ENCODE measurements at regions not wholly inside any gene's neighbourhood (a gene's known extent, or its start where the extent isn't known, plus 50 kb on each side); places are given as distances from the start of the nearest gene placed in this dataset.

DNA sequence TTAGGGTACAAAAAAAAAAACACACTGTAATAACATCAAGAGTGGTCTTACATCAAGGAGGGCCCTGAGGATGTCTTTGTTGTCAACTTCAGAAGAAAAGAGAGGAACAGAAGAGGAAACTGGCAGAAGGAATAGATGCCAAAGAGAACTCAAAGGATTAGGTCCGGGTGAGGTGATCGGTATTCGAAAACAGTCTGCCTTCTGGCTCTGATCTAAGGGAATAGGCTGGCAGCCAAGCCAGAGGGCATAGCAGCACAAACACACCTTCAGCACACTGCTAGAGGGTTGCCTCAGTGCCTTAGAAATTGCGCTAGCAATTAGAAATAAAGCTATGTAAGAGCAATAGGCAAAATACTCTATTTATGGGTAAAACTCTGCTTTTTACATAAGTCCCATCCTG, 91.4 kb upstream of the TTC29 start:
- H3K27ac Mint-ChIP-seq: no peak overlapping the region
- H3K27me3 Mint-ChIP-seq: peaks cover 11% of the 10 kb centered on the region
- POLR2A ChIA-PET: no interaction called here
- no peaks in the 10 kb centered on the region for H3K9me3 Mint-ChIP-seq
- H3K4me1 Mint-ChIP-seq: no peaks in the 10 kb centered on the region
- no peak for ATAC-seq (ENCODE audit: low read depth)
- DNase-seq: no peak
- H3K36me3 Mint-ChIP-seq: no peaks in the 10 kb centered on the region
- H3K4me3 Mint-ChIP-seq: no peak overlapping the region

DNA sequence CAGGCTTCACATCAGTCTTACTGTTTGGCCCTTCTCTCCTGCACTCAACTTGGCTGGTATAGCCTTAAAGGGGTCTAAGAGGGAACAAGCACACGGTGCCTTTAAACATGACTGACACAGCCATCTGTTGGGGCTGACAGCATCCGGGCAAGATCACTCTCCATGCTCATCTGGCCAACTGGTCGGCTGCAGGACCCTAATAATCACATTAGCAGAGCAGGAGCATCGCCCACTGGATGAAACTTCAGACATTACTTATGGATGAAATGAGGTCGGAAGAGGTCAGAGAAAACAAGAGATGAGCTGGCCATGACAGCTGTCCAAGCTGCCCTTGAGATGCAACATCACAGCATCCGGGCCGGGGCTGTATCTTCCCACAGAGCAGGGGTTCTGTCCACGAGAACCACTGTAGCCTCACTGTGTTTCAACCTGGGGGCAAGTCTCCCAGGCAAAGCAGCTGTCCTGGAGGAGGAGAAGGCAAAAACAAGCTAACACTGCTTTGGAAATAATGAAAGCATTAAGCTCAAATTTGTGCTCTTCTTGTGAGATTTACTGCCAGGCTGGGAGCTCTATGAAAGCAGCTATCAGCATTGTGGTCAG, 94.4 kb upstream of the TTC29 start:
- Mint-ChIP-seq H3K4me3 (no peak overlapping the region), H3K4me1 (no peaks in the 10 kb centered on the region), H3K27ac (no peak overlapping the region), H3K36me3 (no peaks in the 10 kb centered on the region), H3K27me3 (peaks cover 11% of the 10 kb centered on the region), H3K9me3 (no peaks in the 10 kb centered on the region)
- ATAC-seq (ENCODE audit: low read depth) (no peak), DNase-seq (no peak)
- POLR2A ChIA-PET: no interaction called here

DNA sequence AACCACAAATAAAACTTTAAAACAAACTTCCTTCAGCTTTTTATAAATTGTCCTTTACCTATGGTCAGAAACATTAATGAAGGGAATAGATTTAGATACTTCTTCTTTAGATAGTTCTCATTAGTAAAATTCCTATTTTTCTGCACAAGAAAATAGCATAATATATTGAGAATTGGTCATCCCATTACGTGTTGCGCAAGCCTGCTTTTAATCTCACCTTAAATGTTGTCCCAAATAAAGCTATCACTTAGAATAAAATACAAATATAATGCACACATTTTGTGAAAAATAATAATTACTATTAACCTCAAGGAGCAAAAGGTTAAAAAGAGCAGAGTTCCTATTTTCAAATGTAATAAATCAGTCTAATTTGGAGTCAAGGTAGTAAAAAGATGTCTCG, 95.2 kb upstream of the TTC29 start:
- H3K9me3 Mint-ChIP-seq: no peaks in the 10 kb centered on the region
- no peaks in the 10 kb centered on the region for H3K4me1 Mint-ChIP-seq
- no peak overlapping the region for H3K27ac Mint-ChIP-seq
- H3K4me3 Mint-ChIP-seq: no peak overlapping the region
- DNase-seq: no peak
- H3K27me3 Mint-ChIP-seq: peaks cover 11% of the 10 kb centered on the region
- no peak for ATAC-seq (ENCODE audit: low read depth)
- POLR2A ChIA-PET: no interaction called here
- no peaks in the 10 kb centered on the region for H3K36me3 Mint-ChIP-seq

DNA sequence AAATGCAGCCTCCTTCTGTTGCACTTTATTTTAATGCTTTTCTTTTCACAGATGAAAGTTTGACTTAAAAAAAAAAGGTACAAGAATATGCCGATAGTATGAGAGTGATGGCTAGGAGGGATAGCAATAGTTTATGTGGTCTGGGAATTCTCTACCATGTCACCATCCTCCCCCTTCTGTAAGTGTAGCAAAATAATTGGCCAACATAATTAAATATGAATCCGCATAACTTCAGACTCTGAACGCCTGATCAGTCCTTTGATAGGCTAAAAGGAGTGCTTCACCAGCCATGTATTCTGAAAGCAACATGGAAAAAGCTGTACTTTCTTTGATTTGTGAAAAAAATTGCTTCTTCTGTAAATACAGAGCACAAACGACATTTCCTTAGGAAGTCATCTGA, 95.7 kb upstream of the TTC29 start:
- Mint-ChIP-seq H3K4me1 (no peaks in the 10 kb centered on the region), H3K27ac (no peak overlapping the region), H3K36me3 (no peaks in the 10 kb centered on the region), H3K4me3 (no peak overlapping the region), H3K9me3 (no peaks in the 10 kb centered on the region), H3K27me3 (peaks cover 11% of the 10 kb centered on the region)
- POLR2A ChIA-PET: no interaction called here
- ATAC-seq (ENCODE audit: low read depth) (no peak), DNase-seq (no peak)

DNA sequence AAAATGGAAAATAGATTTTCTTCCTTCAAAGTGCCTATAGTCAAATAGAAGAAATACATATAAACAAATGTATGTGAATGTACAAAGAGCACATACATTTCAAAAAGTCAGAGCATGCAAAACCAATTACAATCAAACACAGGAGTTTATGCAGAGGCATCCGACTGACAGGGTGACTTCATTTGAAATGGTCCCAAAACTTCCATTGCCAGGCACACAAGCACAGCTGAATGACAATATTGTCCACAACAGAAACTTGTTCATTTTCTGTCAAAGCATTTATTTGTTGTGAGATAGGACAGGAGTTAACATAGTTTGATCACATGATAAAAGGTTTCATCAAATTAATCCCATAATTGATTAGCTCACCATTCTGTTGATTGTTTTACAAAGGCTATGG, 96.4 kb upstream of the TTC29 start:
- H3K27me3 Mint-ChIP-seq: peaks cover 17% of the 10 kb centered on the region
- no peak for ATAC-seq (ENCODE audit: low read depth)
- POLR2A ChIA-PET: no interaction called here

DNA sequence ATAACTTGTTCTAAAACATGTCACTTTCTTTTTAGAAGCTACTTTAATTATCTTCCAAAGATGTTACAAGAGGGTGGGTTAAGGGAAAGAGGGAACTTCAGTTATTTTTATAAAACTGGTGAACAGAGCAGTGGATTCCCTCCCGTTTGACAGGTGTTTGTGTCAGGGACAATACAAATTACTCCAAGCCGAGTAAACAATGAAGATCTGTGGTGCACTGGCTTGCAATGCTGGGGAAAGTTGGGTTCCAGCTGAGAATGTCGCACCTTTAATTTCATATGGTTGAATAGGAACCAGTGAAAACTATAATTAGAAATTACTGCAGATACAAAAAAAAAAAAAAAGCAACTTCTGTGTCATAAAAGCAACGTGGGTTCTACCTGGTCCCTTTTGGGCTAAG, 98.6 kb upstream of the TTC29 start:
- Mint-ChIP-seq H3K4me3 (no peak overlapping the region), H3K36me3 (no peaks in the 10 kb centered on the region), H3K4me1 (no peaks in the 10 kb centered on the region), H3K27me3 (peaks cover 17% of the 10 kb centered on the region), H3K27ac (no peak overlapping the region), H3K9me3 (no peaks in the 10 kb centered on the region)
- DNase-seq (no peak), ATAC-seq (ENCODE audit: low read depth) (no peak)
- POLR2A ChIA-PET: no interaction called here

More for the DNA sequence above, 96.4 kb upstream of the TTC29 start:
- H3K27ac Mint-ChIP-seq: no peak overlapping the region
- no peak overlapping the region for H3K4me3 Mint-ChIP-seq
- no peaks in the 10 kb centered on the region for H3K9me3 Mint-ChIP-seq
- DNase-seq: no peak
- no peaks in the 10 kb centered on the region for H3K36me3 Mint-ChIP-seq
- no peaks in the 10 kb centered on the region for H3K4me1 Mint-ChIP-seq

DNA sequence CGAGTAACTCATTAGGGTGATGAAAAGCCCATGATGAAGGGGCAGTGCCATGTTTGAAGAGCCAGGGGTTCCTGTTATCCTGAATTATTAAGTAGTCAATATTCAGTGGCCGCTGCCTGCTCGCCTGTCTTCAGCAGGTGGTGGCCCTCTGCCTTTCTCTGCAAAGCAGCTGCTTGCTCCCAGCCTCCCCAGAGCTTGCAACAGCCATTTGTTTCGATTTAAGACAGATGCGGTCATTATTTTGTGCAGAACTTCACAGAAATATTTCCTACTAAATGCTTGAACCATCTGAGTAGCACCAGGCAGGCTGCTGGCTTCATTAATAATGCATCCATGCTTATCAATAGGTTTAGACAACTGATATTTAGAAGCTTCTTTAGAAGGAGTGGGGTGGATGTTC, 104.3 kb upstream of the TTC29 start:
- DNase-seq (no peak), ATAC-seq (ENCODE audit: low read depth) (no peak)
- no peak overlapping the region for H3K27ac Mint-ChIP-seq
- H3K36me3 Mint-ChIP-seq: no peaks in the 10 kb centered on the region
- no peak overlapping the region for H3K4me3 Mint-ChIP-seq
- H3K27me3 Mint-ChIP-seq: peaks cover 18% of the 10 kb centered on the region
- POLR2A ChIA-PET: no interaction called here
- H3K4me1 Mint-ChIP-seq: no peaks in the 10 kb centered on the region
- H3K9me3 Mint-ChIP-seq: peaks cover 2% of the 10 kb centered on the region

DNA sequence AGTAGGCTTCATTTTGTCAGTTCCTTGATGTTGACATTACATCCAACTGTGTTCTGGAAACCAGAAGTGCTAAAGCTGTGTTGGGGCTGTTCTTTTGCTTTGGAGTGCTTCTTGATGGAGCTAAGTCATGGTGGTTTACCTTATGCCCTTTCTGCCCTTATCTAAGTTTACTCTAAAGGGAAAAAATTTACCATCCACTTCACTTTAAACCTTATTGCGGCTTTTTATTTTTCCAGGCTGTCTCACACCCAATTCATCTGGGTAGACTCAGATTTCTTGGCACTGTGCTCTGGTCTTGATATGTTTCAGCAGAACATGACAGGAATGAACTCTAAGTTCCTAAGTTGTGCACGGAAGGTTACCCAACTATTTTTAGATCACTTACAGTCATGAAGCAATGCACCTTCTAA, 104.7 kb upstream of the TTC29 start:
- no peak for ATAC-seq (ENCODE audit: low read depth)

DNA sequence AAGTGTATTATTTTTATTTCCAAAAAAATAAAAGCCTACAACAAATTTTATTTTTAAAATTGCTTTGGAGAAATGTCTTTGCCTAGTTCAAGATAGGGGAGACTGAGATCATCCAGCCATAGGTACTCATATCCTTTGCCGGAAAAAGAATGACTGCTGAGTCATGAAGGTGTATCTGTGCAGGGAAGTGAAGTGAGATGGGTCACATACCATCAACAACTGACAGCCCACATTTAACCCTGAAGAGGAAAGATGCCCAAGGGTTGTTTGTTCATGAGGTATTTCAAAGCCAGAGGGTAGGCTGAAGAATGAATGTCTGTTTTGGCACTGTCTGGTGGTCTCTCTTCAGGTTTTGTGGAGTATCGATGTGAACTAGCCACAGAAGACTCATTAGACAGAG, 106.7 kb upstream of the TTC29 start:
- DNase-seq (no peak), ATAC-seq (ENCODE audit: low read depth) (no peak)
- no peak overlapping the region for H3K27ac Mint-ChIP-seq
- peaks cover 2% of the 10 kb centered on the region for H3K9me3 Mint-ChIP-seq
- H3K27me3 Mint-ChIP-seq: peaks cover 12% of the 10 kb centered on the region
- peaks cover 4% of the 10 kb centered on the region for H3K4me1 Mint-ChIP-seq
- no peaks in the 10 kb centered on the region for H3K36me3 Mint-ChIP-seq
- H3K4me3 Mint-ChIP-seq: no peak overlapping the region
- POLR2A ChIA-PET: no interaction called here

More for the DNA sequence above, 104.7 kb upstream of the TTC29 start:
- H3K4me1 Mint-ChIP-seq: peaks cover under 1% of the 10 kb centered on the region
- no peak overlapping the region for H3K4me3 Mint-ChIP-seq
- no peaks in the 10 kb centered on the region for H3K36me3 Mint-ChIP-seq
- POLR2A ChIA-PET: no interaction called here
- no peak for DNase-seq
- H3K27ac Mint-ChIP-seq: no peak overlapping the region
- peaks cover 2% of the 10 kb centered on the region for H3K9me3 Mint-ChIP-seq
- peaks cover 18% of the 10 kb centered on the region for H3K27me3 Mint-ChIP-seq

DNA sequence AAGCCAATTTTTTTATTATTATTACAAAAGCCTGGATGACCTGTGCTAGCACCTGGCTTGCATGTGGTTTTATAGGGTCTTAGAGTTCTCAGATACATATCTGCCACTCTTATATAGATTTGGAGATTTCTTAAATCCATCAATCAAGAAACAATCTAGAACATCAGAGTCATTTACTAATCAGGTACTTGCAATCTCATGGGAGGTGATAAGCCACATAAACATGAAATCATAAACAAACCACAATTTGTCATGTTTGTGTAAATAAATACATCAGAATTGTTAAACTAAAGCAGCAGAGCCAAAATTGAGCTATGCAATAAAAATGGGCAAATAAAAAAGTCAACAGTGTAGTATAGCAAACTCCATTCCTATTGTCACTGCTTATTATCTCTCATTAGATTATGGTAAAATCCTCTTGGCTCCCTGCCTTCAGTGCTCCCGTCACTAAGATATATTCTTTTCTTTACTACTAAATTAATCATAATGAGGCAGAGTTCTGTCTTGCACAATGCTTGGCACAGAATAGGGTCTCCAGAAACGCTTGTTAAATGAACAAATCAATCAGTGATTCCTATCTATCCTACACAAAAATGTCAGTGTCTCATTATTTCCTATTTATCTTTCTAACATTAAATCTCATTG, 108.7 kb upstream of the TTC29 start:
- POLR2A ChIA-PET: no interaction called here
- Mint-ChIP-seq H3K4me3 (no peak overlapping the region), H3K9me3 (peaks cover 2% of the 10 kb centered on the region), H3K36me3 (no peaks in the 10 kb centered on the region), H3K4me1 (peaks cover 7% of the 10 kb centered on the region), H3K27me3 (peaks cover 10% of the 10 kb centered on the region), H3K27ac (no peak overlapping the region)
- ATAC-seq (ENCODE audit: low read depth) (no peak), DNase-seq (no peak)

DNA sequence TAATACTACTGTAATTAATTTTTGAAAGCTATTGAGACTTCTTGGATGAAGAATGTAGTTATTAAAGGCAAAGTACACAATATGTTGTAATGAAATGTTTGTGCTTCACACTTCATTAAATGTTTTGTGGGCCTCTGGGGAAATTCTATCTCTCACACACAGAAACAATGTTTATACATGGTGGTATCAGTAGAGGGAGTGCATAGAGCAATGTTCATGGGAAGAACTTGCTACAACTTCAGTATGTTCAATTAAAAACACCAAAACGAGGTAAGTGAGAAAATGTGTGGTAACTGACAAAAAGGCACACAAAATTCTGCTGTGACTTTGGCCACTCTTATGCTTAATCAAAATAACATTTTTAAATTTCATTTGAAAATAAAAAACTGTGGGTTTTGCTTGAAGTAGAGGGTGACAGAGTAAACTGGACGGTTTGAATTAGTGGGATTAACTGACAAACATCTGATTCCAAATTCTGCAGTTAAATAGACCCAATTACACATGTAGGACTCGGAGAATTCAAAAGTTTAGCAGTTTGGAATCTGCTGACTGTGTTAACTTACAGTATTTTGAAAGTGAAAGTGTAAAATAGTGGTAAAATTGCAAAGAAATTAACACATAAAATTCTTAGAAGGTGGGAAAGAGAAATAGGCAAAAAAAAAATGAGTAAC, 111.4 kb upstream of the TTC29 start:
- no peaks in the 10 kb centered on the region for H3K36me3 Mint-ChIP-seq
- POLR2A ChIA-PET: no interaction called here
- peaks cover 5% of the 10 kb centered on the region for H3K27me3 Mint-ChIP-seq
- H3K9me3 Mint-ChIP-seq: peaks cover 2% of the 10 kb centered on the region
- H3K27ac Mint-ChIP-seq: peak overlapping the region; percentile 86
- no peak for DNase-seq
- peak; percentile 50 for ATAC-seq (ENCODE audit: low read depth)
- peaks cover 10% of the 10 kb centered on the region for H3K4me1 Mint-ChIP-seq
- H3K4me3 Mint-ChIP-seq: peak overlapping the region; percentile 80

DNA sequence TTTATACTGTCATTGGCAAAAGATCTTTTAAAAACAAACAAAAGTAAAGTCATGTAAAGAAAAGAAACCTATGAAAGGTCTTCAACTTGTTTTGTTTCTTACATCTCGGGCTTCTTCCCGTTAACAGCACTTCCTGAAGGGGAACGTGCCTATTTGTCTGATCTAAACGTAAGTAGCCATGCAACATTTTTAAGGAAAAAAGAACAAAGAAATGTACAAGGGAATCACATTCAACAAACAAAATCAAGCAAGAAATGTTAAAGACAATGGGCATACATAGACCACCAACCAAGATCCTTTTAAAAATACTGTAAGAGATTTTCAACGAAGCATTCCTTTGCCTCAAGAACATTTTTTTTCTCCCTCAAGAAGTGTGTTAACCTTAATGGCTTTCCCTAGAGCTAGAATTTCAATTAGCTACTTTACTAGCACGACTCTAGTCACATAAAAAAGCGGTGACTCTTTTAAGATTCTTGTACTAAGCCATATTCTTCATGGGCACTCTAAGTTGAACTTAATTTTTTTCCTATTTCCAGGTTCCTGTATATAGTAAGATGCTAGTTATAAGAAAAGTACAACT, 112.0 kb upstream of the TTC29 start:
- ATAC-seq (ENCODE audit: low read depth): no peak
- Mint-ChIP-seq H3K4me1 (peaks cover 10% of the 10 kb centered on the region), H3K9me3 (peaks cover 2% of the 10 kb centered on the region), H3K27me3 (peaks cover 5% of the 10 kb centered on the region), H3K36me3 (no peaks in the 10 kb centered on the region), H3K4me3 (peak overlapping the region; percentile 80), H3K27ac (peak overlapping the region; percentile 86)
- POLR2A ChIA-PET: no interaction called here
- DNase-seq: no peak

DNA sequence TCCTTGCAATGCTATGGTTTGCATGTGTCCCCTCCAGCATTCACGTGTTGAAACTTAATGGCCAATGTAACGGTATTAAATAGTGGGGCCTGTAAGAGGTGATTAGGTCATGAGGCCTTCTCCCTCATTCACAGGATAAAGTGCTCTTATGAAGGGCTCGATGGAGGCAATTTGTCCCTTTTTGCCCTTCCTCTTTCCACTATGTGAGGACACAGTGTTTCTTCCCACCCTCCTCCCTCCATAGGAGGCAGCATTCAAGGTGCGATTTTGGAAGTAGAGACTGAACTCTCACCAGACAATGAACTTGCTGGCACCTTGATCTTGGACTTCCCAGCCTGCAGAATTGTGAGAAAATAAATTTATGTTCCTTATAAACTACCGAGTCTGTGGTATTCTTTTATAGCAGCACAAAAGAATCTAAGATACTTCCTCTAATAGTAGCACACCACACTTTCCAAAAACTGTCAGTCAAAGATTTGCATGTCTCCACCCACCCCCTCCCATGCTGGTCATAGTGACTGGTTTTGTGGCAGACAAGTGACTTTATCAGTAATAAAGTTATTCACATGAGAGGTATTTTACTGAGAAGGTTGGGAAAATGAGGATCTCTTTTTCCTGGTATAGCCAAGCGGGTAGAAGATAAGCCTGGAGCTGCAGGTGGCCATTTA, 113.5 kb upstream of the TTC29 start:
- Mint-ChIP-seq H3K27ac (no peak overlapping the region), H3K4me1 (peaks cover 10% of the 10 kb centered on the region), H3K36me3 (no peaks in the 10 kb centered on the region), H3K9me3 (no peaks in the 10 kb centered on the region), H3K27me3 (no peaks in the 10 kb centered on the region), H3K4me3 (no peak overlapping the region)
- POLR2A ChIA-PET: no interaction called here
- no peak for ATAC-seq (ENCODE audit: low read depth)
- DNase-seq: no peak

All from activated naive CD8-positive, alpha-beta T cell treated with anti-CD3 and anti-CD28 coated beads, Interleukin-2, amount 10 ng/mL, durations not matched to agents 7 days and 5 days (primary cell).